Loucy (cell line): ENCODE measurements at regions not wholly inside any gene's neighbourhood (a gene's known extent, or its start where the extent isn't known, plus 50 kb on each side); places are given as distances from the start of the nearest gene placed in this dataset.

Experiments
- H2AFZ ChIP-seq: fragments of 200-600 bp; sonication (generic); 2 replicates; pipeline ENCODE4 v1.6.0; 2016; ENCODE audit warnings: antibody characterized with exemption, mild to moderate bottlenecking, low read length, moderate library complexity
- H3F3A ChIP-seq: fragments of 200-600 bp; 2 replicates; pipeline ENCODE4 v1.6.0; 2016; ENCODE audit warnings: antibody characterized with exemption, low read depth, mild to moderate bottlenecking
- H3K27me3 ChIP-seq: fragments of 200-600 bp; sonication (generic); 2 replicates; pipeline ENCODE4 v1.6.1; 2014; ENCODE audit warnings: low read length, mild to moderate bottlenecking; ENCODE audit not compliant: insufficient read depth, poor library complexity, severe bottlenecking
- H3K36me3 ChIP-seq: fragments of 200-600 bp; sonication (generic); 2 replicates; pipeline ENCODE4 v1.6.1; 2016; ENCODE audit warnings: low read length; ENCODE audit not compliant: insufficient read depth
- H3K4me1 ChIP-seq: fragments of 200-600 bp; sonication (generic); 2 replicates; pipeline ENCODE4 v1.5.1; 2014; ENCODE audit warnings: low read length, mild to moderate bottlenecking; ENCODE audit not compliant: insufficient read depth, poor library complexity, severe bottlenecking
- H3K4me2 ChIP-seq: fragments of 200-600 bp; sonication (generic); 2 replicates; pipeline ENCODE4 v1.6.0; 2014; ENCODE audit warnings: antibody characterized with exemption, low read length, low read depth, mild to moderate bottlenecking; ENCODE audit not compliant: poor library complexity, severe bottlenecking
- H3K4me3 ChIP-seq: fragments of 200-600 bp; sonication (generic); 2 replicates; pipeline ENCODE4 v1.5.1; 2014; ENCODE audit warnings: low read length, mild to moderate bottlenecking, mixed read lengths; ENCODE audit not compliant: poor library complexity, severe bottlenecking
- H3K79me2 ChIP-seq: fragments of 200-600 bp; sonication (generic); 2 replicates; pipeline ENCODE4 v1.6.1; 2014; ENCODE audit warnings: low read length; ENCODE audit not compliant: insufficient read depth
- H3K9ac ChIP-seq: fragments of 200-600 bp; sonication (generic); 2 replicates; pipeline ENCODE4 v1.6.0; 2014; ENCODE audit warnings: mild to moderate bottlenecking, low read depth, low read length, moderate library complexity; ENCODE audit not compliant: poor library complexity, severe bottlenecking
- H3K9me2 ChIP-seq: fragments of 200-600 bp; sonication (generic); replicated peaks from 2 replicates; pipeline ENCODE4 v1.6.1; 2016; ENCODE audit warnings: low read depth, low read length, mixed read lengths
- H3K9me3 ChIP-seq: fragments of 200-600 bp; sonication (generic); 2 replicates; pipeline ENCODE4 v1.6.1; 2014; ENCODE audit warnings: mild to moderate bottlenecking, antibody characterized with exemption, low read length, low read depth; ENCODE audit not compliant: insufficient read depth
- H4K20me1 ChIP-seq: fragments of 200-600 bp; sonication (generic); 2 replicates; pipeline ENCODE4 v1.6.0; 2014; ENCODE audit warnings: antibody characterized with exemption, low read length, mild to moderate bottlenecking; ENCODE audit not compliant: insufficient read depth, poor library complexity, severe bottlenecking
- CTCF ChIP-seq: fragments of 200-600 bp; sonication (generic); conservative IDR thresholded peaks from 2 replicates; pipeline ENCODE4 v1.5.1; 2014; ENCODE audit warnings: mild to moderate bottlenecking, antibody characterized with exemption, low read length
- EZH2phosphoT487 ChIP-seq: fragments of 200-600 bp; IDR thresholded peaks from 2 replicates; pipeline ENCODE4 v1.6.1; 2018; ENCODE audit warnings: antibody characterized with exemption, mild to moderate bottlenecking, moderate library complexity, borderline replicate concordance

- Histone ChIP-seq H3K9ac (no peak overlapping the region), H2AFZ (no peak overlapping the region), H3K9me3 (no peaks in the 10 kb centered on the region), H3K36me3 (no peaks in the 10 kb centered on the region), H3K79me2 (no peaks in the 10 kb centered on the region), H3K4me2 (no peak overlapping the region), H3K4me3 (no peak overlapping the region), H4K20me1 (no peaks in the 10 kb centered on the region), H3K4me1 (no peaks in the 10 kb centered on the region), H3K9me2 (no peaks in the 10 kb centered on the region), H3F3A (no peaks in the 10 kb centered on the region), H3K27me3 (no peaks in the 10 kb centered on the region)
- TF ChIP-seq CTCF, result no peak
- TF ChIP-seq EZH2phosphoT487, result no peak
Observed at GRCh38 chr2:100767224-100767653, 52.7 kb upstream of the NPAS2 start.

DNA sequence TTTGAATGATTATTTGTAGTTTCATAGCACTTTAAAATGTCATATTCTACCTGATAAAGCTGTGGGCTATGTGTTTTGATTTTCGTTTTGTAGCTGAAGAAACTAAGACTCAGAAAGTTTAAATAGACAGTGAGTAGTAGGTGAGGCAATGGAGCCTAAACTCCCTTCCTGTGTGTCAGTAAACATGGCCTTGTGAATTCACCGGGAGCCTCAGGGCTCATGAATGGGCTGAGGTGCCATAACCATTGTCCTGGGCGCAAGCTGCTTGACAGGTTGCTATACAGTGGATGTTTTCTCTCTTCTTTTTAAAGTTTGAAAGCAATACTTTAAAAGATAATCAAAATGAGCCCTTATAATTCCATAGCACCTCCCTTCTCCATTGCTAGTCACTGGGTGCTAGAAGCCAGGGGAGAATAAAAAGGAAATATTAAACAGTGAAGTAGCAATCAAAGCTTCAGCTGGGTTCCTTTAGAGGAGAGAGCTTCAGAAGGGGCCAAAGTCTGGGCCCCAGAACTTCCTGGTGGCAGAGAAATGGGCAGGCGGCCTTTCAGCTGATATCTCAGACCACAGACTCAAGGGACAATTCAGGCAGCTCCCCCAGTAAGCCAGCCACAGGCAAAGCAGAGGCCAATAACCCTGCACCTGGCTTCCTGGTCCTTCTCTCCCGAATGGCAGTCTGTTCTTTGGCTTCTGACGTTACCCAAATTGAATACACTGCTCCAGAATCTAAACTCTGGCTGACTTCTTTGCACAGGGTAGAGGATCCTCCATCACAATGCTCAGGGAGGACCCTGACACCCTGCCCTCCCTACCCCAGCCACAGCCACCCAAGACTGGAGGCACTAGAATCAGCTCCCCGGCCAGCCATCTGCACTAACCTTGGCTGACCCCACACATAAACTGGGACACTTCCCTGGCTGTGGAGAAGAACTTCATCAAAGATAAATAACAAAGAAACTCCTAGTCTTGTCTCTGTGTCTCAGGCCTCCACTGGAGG is 51.8 kb upstream of the NPAS2 start:
- H3K4me3 ChIP-seq, result no peak overlapping the region
- H3K36me3 ChIP-seq, result no peaks in the 10 kb centered on the region
- H2AFZ ChIP-seq, result no peak overlapping the region
- no peaks in the 10 kb centered on the region for H3K4me1 ChIP-seq
- no peaks in the 10 kb centered on the region for H3F3A ChIP-seq
- H3K9me3 ChIP-seq, result no peaks in the 10 kb centered on the region
- H3K9me2 ChIP-seq, result no peaks in the 10 kb centered on the region
- no peaks in the 10 kb centered on the region for H3K27me3 ChIP-seq
- TF ChIP-seq CTCF, result no peak
- no peak for TF ChIP-seq EZH2phosphoT487
- H4K20me1 ChIP-seq, result no peaks in the 10 kb centered on the region
- H3K9ac ChIP-seq, result no peak overlapping the region
- H3K4me2 ChIP-seq, result no peak overlapping the region
- H3K79me2 ChIP-seq, result no peaks in the 10 kb centered on the region
